GM23338 (cell line): ENCODE measurements at regions not wholly inside any gene's neighbourhood (a gene's known extent, or its start where the extent isn't known, plus 50 kb on each side); places are given as distances from the start of the nearest gene placed in this dataset.

ENCODE experiments used
- ATAC-seq: fragments of 200-7000 bp; cut with Tn5 transposase; 3 replicates; pipeline ENCODE4 v1.9.1; 2020
- DNase-seq: peaks from one replicate; pipeline ENCODE4 v3.0.0-alpha.2; 2015; ENCODE audit warnings: low spot score
- H2AFZ ChIP-seq: fragments of 200-600 bp; sonication (generic); 2 replicates; pipeline ENCODE4 v1.8.0; 2016; ENCODE audit warnings: antibody characterized with exemption, mild to moderate bottlenecking, moderate library complexity
- H3F3A ChIP-seq: fragments of 200-600 bp; sonication (generic); replicated peaks from 2 replicates; pipeline ENCODE4 v1.8.0; 2017; ENCODE audit warnings: antibody characterized with exemption, mixed run types, low read depth
- H3K27ac ChIP-seq: fragments of 200-600 bp; sonication (generic); 2 replicates; pipeline ENCODE4 v1.6.1; 2016; ENCODE audit warnings: low read depth
- H3K27me3 ChIP-seq: fragments of 200-600 bp; sonication (generic); 2 replicates; pipeline ENCODE4 v1.8.0; 2016; ENCODE audit warnings: mild to moderate bottlenecking, mixed run types, moderate library complexity; ENCODE audit not compliant: insufficient read depth
- H3K36me3 ChIP-seq: fragments of 200-600 bp; sonication (generic); 2 replicates; pipeline ENCODE4 v1.8.0; 2016; ENCODE audit warnings: mild to moderate bottlenecking; ENCODE audit not compliant: insufficient read depth
- H3K4me1 ChIP-seq: fragments of 200-600 bp; sonication (generic); 2 replicates; pipeline ENCODE4 v1.8.0; 2016; ENCODE audit warnings: mild to moderate bottlenecking, moderate library complexity; ENCODE audit not compliant: insufficient read depth
- H3K4me2 ChIP-seq: fragments of 200-600 bp; sonication (generic); 2 replicates; pipeline ENCODE4 v1.7.1; 2017; ENCODE audit warnings: mixed run types
- H3K4me3 ChIP-seq: fragments of 200-600 bp; sonication (generic); 2 replicates; pipeline ENCODE4 v1.6.1; 2016; ENCODE audit warnings: mixed run types
- H3K79me2 ChIP-seq: fragments of 200-600 bp; sonication (generic); replicated peaks from 2 replicates; pipeline ENCODE4 v1.8.0; 2017; ENCODE audit warnings: mild to moderate bottlenecking; ENCODE audit not compliant: insufficient read depth
- H3K9me2 ChIP-seq: fragments of 200-600 bp; sonication (generic); 2 replicates; pipeline ENCODE4 v1.8.0; 2017; ENCODE audit not compliant: insufficient read depth
- H4K20me1 ChIP-seq: fragments of 200-600 bp; sonication (generic); replicated peaks from 2 replicates; pipeline ENCODE4 v1.8.0; 2017; ENCODE audit warnings: mild to moderate bottlenecking; ENCODE audit not compliant: insufficient read depth
- H3K27ac Mint-ChIP-seq: 2 replicates; pipeline ENCODE4 v1.8.0; 2020; ENCODE audit warnings: inconsistent platforms, mild to moderate bottlenecking, moderate library complexity, mixed read lengths
- H3K27me3 Mint-ChIP-seq: 3 replicates; pipeline ENCODE4 v1.8.0; 2022; ENCODE audit warnings: low read depth, mild to moderate bottlenecking, moderate library complexity, mixed read lengths, inconsistent platforms; ENCODE audit not compliant: insufficient read depth, poor library complexity
- H3K36me3 Mint-ChIP-seq: 3 replicates; pipeline ENCODE4 v1.8.0; 2021; ENCODE audit warnings: low read depth, mild to moderate bottlenecking, inconsistent platforms, moderate library complexity, mixed read lengths
- H3K4me1 Mint-ChIP-seq: 3 replicates; pipeline ENCODE4 v1.8.0; 2020; ENCODE audit warnings: mild to moderate bottlenecking, inconsistent platforms, mixed read lengths
- H3K4me3 Mint-ChIP-seq: 3 replicates; pipeline ENCODE4 v1.8.0; 2021; ENCODE audit warnings: moderate library complexity, mild to moderate bottlenecking, inconsistent platforms, mixed read lengths
- H3K9me3 Mint-ChIP-seq: 3 replicates; pipeline ENCODE4 v1.8.0; 2020; ENCODE audit warnings: moderate library complexity, mild to moderate bottlenecking, inconsistent platforms, mixed read lengths
- CTCF ChIP-seq, 2 experiments: fragments of 200-600 bp in 1 of 2; sonication (generic) in 1 of 2; conservative IDR thresholded peaks; 2 replicates each; pipeline versions ENCODE4 v1.5.1 to v1.6.1; 2016 to 2017; ENCODE audit warnings: antibody characterized with exemption in 2 of 2, low read depth in 2 of 2, mild to moderate bottlenecking in 2 of 2, moderate library complexity in 1 of 2
- EZH2 ChIP-seq: fragments of 200-600 bp; sonication (generic); IDR thresholded peaks from one replicate; pipeline ENCODE4 v1.8.0; 2017; ENCODE audit warnings: antibody characterized with exemption, mild to moderate bottlenecking, low read depth; ENCODE audit not compliant: unreplicated experiment
- EZH2phosphoT487 ChIP-seq: fragments of 200-600 bp; sonication (generic); IDR thresholded peaks from one replicate; pipeline ENCODE4 v1.8.1; 2018; ENCODE audit warnings: antibody characterized with exemption; ENCODE audit not compliant: unreplicated experiment
- JUNB ChIP-seq: IDR thresholded peaks from one replicate; pipeline ENCODE4 v1.6.1; 2016; ENCODE audit warnings: antibody characterized with exemption; ENCODE audit not compliant: unreplicated experiment
- NANOG ChIP-seq: IDR thresholded peaks from 2 replicates; pipeline ENCODE4 v1.6.1; 2016; ENCODE audit warnings: antibody characterized with exemption, borderline replicate concordance
- REST ChIP-seq: IDR thresholded peaks from one replicate; pipeline ENCODE4 v1.6.1; 2018; ENCODE audit warnings: antibody characterized with exemption; ENCODE audit not compliant: unreplicated experiment
- ZNF331 ChIP-seq: fragments of 250-450 bp; sonication (Bioruptor Pico); IDR thresholded peaks from 2 replicates; pipeline ENCODE4 v1.5.0; 2020; ENCODE audit warnings: low read depth, mild to moderate bottlenecking, moderate library complexity
- ZNF462 ChIP-seq: fragments of 250-450 bp; sonication (Bioruptor Pico); IDR thresholded peaks from 2 replicates; pipeline ENCODE4 v1.5.0; 2020; ENCODE audit warnings: mild to moderate bottlenecking, moderate library complexity

GRCh38 chr2:7394195-7394594 is 477.0 kb downstream of the RNF144A start:
- Mint-ChIP-seq H3K36me3 (no peaks in the 10 kb centered on the region), H3K4me1 (no peaks in the 10 kb centered on the region), H3K4me3 (no peak overlapping the region), H3K9me3 (no peaks in the 10 kb centered on the region), H3K27ac (no peak overlapping the region), H3K27me3 (no peaks in the 10 kb centered on the region)
- ATAC-seq (peak; percentile 68), DNase-seq (peak; percentile 59)
- Histone ChIP-seq H3K4me2 (no peak overlapping the region), H3K9me2 (0 out of 2 replicates have a peak, but pooled peaks cover 3% of the 10 kb centered on the region), H3K79me2 (no peaks in the 10 kb centered on the region), H3K4me3 (no peak overlapping the region), H2AFZ (no peak overlapping the region), H3K36me3 (no peaks in the 10 kb centered on the region), H4K20me1 (no peaks in the 10 kb centered on the region), H3K27me3 (no peaks in the 10 kb centered on the region), H3K4me1 (no peaks in the 10 kb centered on the region), H3F3A (no peaks in the 10 kb centered on the region), H3K27ac (no peak overlapping the region)
- TF ChIP-seq EZH2 (no peak), CTCF (conservative IDR thresholded peaks at IDR 0.05; ENCODE audit: low read depth in 2 of 2) (peak in 1 of 2 experiments; percentile 30; a peak in 3 of 4 replicates)

- H2AFZ ChIP-seq: no peak overlapping the region
- ATAC-seq (no peak), DNase-seq (no peak)
- TF ChIP-seq REST: no peak
- no peak for TF ChIP-seq ZNF331 (CRISPR knock-in tag)
- no peak for TF ChIP-seq NANOG
- no peak for TF ChIP-seq JUNB
- no peak for TF ChIP-seq CTCF (conservative IDR thresholded peaks at IDR 0.05; ENCODE audit: low read depth in 2 of 2)
- TF ChIP-seq EZH2phosphoT487: no peak
- no peak for TF ChIP-seq ZNF462
- no peak overlapping the region for H3K4me3 ChIP-seq
- H3K4me2 ChIP-seq: no peak overlapping the region
- Mint-ChIP-seq H3K4me1 (peaks cover 5% of the 10 kb centered on the region), H3K27ac (no peak overlapping the region), H3K9me3 (no peaks in the 10 kb centered on the region), H3K4me3 (no peak overlapping the region), H3K27me3 (peaks cover 2% of the 10 kb centered on the region), H3K36me3 (no peaks in the 10 kb centered on the region)
- no peak overlapping the region for H3K27ac ChIP-seq
- H3K36me3 ChIP-seq: no peaks in the 10 kb centered on the region
- H3K4me1 ChIP-seq: no peaks in the 10 kb centered on the region
- no peaks in the 10 kb centered on the region for H3K79me2 ChIP-seq
- no peaks in the 10 kb centered on the region for H3K9me2 ChIP-seq
- H4K20me1 ChIP-seq: no peaks in the 10 kb centered on the region
- no peaks in the 10 kb centered on the region for H3F3A ChIP-seq
- H3K27me3 ChIP-seq: no peaks in the 10 kb centered on the region
These were observed 483.4 kb downstream of the RNF144A start for GRCh38 chr2:7400628-7401027.
